GM12891 (cell line): ENCODE measurements at regions not wholly inside any gene's neighbourhood (a gene's known extent, or its start where the extent isn't known, plus 50 kb on each side); places are given as distances from the start of the nearest gene placed in this dataset.

Source experiments
- DNase-seq: peaks from one replicate; pipeline ENCODE4 v3.0.0; 2011; ENCODE audit warnings: low spot score; ENCODE audit not compliant: insufficient read length
- FAIRE-seq: peaks from 2 replicates; lab custom pipeline; 2011; peaks lifted over from hg19 to GRCh38; lab: Jason Lieb, UNC
- PAX5 ChIP-seq: IDR thresholded peaks from 2 replicates; pipeline ENCODE4 v1.6.1; 2011; ENCODE audit warnings: low read length, moderate library complexity, mild to moderate bottlenecking; ENCODE audit not compliant: insufficient read depth, severe bottlenecking
- POLR2A ChIP-seq: IDR thresholded peaks from 2 replicates; pipeline ENCODE4 v1.6.1; 2011; ENCODE audit warnings: low read depth, low read length, control low read depth
- POLR2AphosphoS5 ChIP-seq: IDR thresholded peaks from 2 replicates; pipeline ENCODE4 v1.6.1; 2011; ENCODE audit warnings: low read depth, low read length, control low read depth
- POU2F2 ChIP-seq: IDR thresholded peaks from 2 replicates; pipeline ENCODE4 v1.6.1; 2011; ENCODE audit warnings: low read depth, mild to moderate bottlenecking, control low read depth, low read length, moderate library complexity
- SPI1 ChIP-seq: IDR thresholded peaks from 2 replicates; pipeline ENCODE4 v1.6.1; 2011; ENCODE audit warnings: low read depth, low read length, control low read depth
- TAF1 ChIP-seq: IDR thresholded peaks from 2 replicates; pipeline ENCODE4 v1.6.1; 2011; ENCODE audit warnings: low read depth, low read length, control low read depth

GRCh38 chr5:13529300-13529699 is 415.2 kb downstream of the DNAH5 start:
- no peak for DNase-seq
- no peak for TF ChIP-seq SPI1
- no peak for TF ChIP-seq POU2F2
- TF ChIP-seq TAF1 = no peak
- TF ChIP-seq PAX5 = no peak
- TF ChIP-seq POLR2AphosphoS5 = no peak
- no peak for TF ChIP-seq POLR2A
- FAIRE-seq = no peak

- FAIRE-seq (no peak), DNase-seq (no peak)
- TF ChIP-seq PAX5 = no peak
- no peak for TF ChIP-seq SPI1
- no peak for TF ChIP-seq TAF1
- TF ChIP-seq POLR2A = no peak
- no peak for TF ChIP-seq POU2F2
- TF ChIP-seq POLR2AphosphoS5 = no peak
Observed at GRCh38 chr5:13524936-13525335, 419.6 kb downstream of the DNAH5 start.

DNA sequence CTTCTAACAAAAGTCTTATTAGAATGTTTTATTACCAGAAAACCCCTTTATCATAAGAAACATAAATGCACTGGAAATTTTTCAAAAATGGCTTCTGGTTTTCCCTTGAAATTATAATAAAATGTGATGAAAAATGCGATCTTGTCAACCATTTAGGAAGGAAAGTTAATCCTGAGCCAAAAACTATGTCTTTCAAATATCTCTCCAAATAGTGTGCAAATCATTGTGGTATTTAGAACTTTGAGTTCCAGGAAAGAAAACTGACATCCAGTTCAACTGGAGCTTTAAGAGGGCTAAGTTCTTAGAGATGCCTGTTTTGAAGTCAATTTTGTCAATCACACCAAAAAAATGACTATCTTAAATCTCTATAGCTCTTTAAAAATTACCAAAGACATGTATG is 425.4 kb downstream of the DNAH5 start:
- DNase-seq (no peak), FAIRE-seq (no peak)
- no peak for TF ChIP-seq TAF1
- no peak for TF ChIP-seq POLR2AphosphoS5
- TF ChIP-seq SPI1 = no peak
- TF ChIP-seq POU2F2 = no peak
- TF ChIP-seq POLR2A = no peak
- TF ChIP-seq PAX5 = no peak

GRCh38 chr5:13516195-13516594 is 428.3 kb downstream of the DNAH5 start:
- DNase-seq (no peak), FAIRE-seq (no peak)
- TF ChIP-seq TAF1 (no peak), SPI1 (no peak), POU2F2 (no peak), POLR2A (no peak), PAX5 (no peak), POLR2AphosphoS5 (no peak)

- no peak for DNase-seq
- FAIRE-seq = no peak
- TF ChIP-seq POU2F2 (no peak), PAX5 (no peak), POLR2AphosphoS5 (no peak), POLR2A (no peak), SPI1 (no peak), TAF1 (no peak)
Observed at GRCh38 chr5:13511442-13511841, 433.0 kb downstream of the DNAH5 start.

DNA sequence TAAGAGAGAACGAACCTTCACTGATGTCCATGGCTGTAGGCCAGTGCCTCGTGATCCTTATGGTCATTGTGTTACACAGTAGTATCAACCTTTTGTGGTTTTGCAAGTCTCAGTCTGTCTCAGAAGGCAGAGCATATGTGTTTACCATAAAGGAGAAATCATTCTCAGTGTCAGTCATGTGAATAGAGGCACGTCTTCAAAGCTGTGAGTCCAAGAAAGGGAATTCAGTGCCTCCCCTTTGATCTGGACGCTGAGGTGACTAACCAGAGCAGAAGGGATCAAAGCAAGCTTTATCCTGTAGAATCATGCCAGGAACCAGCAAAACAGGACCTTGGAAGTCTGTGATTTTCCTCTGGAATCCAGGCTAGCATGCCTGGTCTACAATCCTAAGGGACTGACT is 433.9 kb downstream of the DNAH5 start:
- FAIRE-seq (no peak), DNase-seq (no peak)
- TF ChIP-seq POLR2A = no peak
- no peak for TF ChIP-seq TAF1
- no peak for TF ChIP-seq SPI1
- no peak for TF ChIP-seq PAX5
- TF ChIP-seq POLR2AphosphoS5 = no peak
- TF ChIP-seq POU2F2 = no peak

- DNase-seq (no peak), FAIRE-seq (no peak)
- TF ChIP-seq SPI1 = no peak
- TF ChIP-seq POLR2AphosphoS5 = no peak
- no peak for TF ChIP-seq POU2F2
- TF ChIP-seq POLR2A = no peak
- no peak for TF ChIP-seq TAF1
- TF ChIP-seq PAX5 = no peak
Observed at GRCh38 chr5:13508559-13508958, 435.9 kb downstream of the DNAH5 start.

GRCh38 chr5:13505326-13505725 is 439.2 kb downstream of the DNAH5 start:
- no peak for DNase-seq
- no peak for TF ChIP-seq POLR2A
- TF ChIP-seq POLR2AphosphoS5 = no peak
- TF ChIP-seq POU2F2 = no peak
- no peak for TF ChIP-seq TAF1
- TF ChIP-seq SPI1 = no peak
- FAIRE-seq = no peak

GRCh38 chr5:13503017-13503416 is 441.5 kb downstream of the DNAH5 start:
- TF ChIP-seq POLR2AphosphoS5 = no peak
- no peak for TF ChIP-seq POU2F2
- no peak for TF ChIP-seq POLR2A
- TF ChIP-seq TAF1 = no peak
- TF ChIP-seq SPI1 = no peak
- no peak for TF ChIP-seq PAX5
- FAIRE-seq = no peak
- no peak for DNase-seq

DNA sequence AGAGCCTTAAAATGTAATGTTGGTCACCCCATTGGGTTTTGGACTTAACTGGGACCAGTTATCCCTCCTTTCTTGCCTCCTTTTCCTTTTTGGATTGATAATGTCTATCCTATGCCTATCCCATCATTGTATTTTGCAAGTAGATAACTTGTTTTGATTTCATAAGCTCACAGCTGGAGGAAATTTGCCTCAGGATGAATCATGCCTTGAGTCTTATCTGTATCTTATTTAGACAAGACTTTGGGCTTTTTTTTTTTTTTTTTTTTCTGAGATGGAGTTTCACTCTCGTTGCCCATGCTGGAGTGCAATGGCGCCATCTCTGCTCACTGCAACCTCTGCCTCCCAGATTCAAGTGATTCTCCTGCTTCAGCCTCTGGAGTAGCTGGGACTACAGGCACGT is 443.3 kb downstream of the DNAH5 start:
- no peak for TF ChIP-seq SPI1
- TF ChIP-seq POLR2AphosphoS5 = no peak
- no peak for TF ChIP-seq PAX5
- TF ChIP-seq POLR2A = no peak
- TF ChIP-seq TAF1 = no peak
- TF ChIP-seq POU2F2 = no peak
- FAIRE-seq = no peak

DNA sequence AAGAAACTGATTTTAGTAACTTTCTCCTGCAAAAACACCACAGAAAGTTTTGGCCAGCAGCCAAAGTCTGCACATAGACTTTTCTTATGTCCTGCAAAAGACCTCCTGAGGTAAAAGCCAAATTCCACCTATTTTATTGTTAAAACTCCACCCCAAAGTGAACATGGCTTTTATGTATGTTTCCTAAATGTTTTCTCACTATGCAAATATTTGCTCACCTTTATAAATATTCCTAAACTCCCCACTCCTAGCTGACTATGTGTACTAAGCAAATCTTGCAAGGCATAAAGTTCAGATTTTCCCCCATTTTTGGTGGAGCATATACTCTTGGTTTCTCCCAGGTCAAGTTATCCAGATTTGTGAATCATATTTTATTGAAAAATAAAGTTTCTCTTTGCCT is 446.2 kb downstream of the DNAH5 start:
- TF ChIP-seq SPI1 (no peak), POLR2A (no peak), POLR2AphosphoS5 (no peak), TAF1 (no peak), PAX5 (no peak), POU2F2 (no peak)
- DNase-seq (no peak), FAIRE-seq (no peak)

More for the DNA sequence above, 443.3 kb downstream of the DNAH5 start:
- no peak for DNase-seq
